GM12872 (cell line): ENCODE measurements at regions not wholly inside any gene's neighbourhood (a gene's known extent, or its start where the extent isn't known, plus 50 kb on each side); places are given as distances from the start of the nearest gene placed in this dataset.

Experiments used
- TF ChIP-seq, protein P1 (sequence below): IDR thresholded peaks from 3 replicates; pipeline ENCODE4 v1.5.1; 2011; ENCODE audit warnings: low read depth, mild to moderate bottlenecking, low read length, moderate library complexity; ENCODE audit not compliant: insufficient read depth

DNA sequence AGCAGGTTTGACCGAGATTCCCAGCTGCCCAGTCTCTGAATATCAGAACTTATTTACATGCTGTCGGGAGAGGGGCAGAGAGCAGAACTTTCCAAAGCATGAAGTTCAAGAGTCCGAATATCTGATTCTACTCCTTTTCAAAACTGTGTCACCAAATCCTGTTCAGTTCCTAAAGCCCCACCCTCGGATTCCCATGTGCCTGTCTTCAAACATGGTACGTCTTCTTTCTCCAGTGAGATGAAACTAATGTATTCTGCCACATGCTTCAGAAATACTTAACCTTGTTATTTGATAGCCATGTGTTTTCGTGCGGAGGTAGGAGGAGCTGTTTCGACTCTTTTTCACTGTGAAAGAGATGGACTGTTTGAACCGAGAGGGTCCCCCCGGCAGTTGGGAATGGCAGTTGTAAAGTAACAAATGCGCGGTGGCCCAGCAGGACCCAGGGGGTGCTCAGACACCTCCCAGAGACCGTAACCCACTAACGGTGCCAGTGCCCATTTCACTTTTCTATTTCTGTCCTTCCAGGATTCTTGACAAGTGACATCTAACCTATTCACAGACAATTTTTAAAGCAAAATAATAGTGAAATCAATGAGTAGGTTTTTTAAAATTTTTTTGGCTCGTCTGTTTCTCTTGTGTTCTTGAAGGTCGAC lies 67.2 kb downstream of the ZBTB18 start:
- TF ChIP-seq, protein P1, sequence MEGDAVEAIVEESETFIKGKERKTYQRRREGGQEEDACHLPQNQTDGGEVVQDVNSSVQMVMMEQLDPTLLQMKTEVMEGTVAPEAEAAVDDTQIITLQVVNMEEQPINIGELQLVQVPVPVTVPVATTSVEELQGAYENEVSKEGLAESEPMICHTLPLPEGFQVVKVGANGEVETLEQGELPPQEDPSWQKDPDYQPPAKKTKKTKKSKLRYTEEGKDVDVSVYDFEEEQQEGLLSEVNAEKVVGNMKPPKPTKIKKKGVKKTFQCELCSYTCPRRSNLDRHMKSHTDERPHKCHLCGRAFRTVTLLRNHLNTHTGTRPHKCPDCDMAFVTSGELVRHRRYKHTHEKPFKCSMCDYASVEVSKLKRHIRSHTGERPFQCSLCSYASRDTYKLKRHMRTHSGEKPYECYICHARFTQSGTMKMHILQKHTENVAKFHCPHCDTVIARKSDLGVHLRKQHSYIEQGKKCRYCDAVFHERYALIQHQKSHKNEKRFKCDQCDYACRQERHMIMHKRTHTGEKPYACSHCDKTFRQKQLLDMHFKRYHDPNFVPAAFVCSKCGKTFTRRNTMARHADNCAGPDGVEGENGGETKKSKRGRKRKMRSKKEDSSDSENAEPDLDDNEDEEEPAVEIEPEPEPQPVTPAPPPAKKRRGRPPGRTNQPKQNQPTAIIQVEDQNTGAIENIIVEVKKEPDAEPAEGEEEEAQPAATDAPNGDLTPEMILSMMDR, result no peak

DNA sequence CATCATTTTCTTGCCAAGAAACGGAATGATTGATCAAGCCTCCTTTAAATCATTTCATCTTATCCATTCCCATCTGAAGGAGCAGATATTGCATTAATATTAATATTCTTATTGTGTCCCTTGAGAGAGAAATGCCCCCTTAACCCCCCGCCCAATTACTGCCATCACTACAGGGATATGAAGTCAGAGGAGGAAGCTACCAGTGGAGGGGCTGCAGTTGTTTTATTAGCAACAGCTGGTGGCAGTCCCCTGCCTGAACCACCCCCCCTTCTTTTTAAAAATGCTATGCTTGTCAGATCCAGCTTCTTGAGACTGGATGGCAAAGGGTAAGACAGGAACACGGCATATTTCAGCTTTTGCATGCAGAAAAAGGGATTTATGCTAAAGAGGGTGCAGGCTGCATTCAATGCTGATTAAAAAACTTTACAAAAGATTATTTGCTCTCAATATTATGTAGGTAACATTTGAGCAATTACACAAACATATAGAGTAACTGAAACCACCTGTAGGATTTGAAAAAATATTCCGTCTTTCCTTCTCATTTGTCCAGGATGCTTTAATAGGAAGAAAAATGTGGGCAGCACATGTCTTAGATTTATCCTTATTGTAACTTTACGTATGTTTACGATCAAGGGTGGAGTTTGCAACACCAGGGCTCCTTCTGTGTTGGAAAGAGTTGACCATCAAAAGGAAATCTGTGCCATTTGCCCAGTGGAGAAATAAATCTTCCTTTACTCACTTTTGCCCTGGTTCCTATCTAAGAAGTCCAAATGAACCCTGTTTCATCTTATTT lies 77.7 kb downstream of the ZBTB18 start:
- TF ChIP-seq, protein P1, result no peak

DNA sequence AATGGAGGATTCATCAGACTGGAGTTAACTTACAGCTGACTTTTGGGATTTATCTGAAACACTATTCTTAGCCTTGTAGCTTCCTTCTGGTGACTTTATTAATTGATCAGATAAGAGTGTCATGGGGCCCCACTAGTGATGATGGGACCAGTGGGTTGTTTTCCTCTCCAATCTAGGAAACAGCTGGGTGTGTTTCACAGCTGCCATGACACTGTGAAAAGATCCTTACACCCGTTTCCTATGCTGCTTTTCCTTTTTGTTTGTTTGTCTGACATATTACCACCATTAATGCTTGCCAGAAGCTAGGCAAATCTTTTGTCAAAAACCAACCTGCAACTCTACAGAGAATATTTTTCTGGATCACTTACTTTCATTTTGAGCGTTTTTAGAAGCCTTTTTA lies 86.2 kb downstream of the ZBTB18 start:
- TF ChIP-seq, protein P1, result no peak

DNA sequence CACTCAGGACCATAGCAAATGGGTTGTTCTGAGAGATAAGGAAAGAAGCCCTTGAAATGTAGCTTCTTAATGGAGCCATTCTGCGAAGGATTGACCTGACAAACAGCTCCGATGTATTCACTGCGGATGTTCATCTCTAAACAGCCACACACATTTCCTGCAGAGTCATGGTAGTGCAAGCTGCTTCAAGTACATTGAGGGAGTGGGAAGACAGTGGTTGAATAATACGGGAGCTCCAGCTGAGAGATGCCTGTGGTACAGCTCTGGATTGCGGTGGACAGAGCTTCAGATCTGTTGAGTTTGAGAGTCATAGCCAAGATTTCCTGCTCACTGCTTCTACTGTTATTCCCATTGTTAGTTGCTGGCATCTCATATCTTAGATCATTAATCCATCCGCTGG lies 86.6 kb downstream of the ZBTB18 start:
- TF ChIP-seq, protein P1, result no peak

DNA sequence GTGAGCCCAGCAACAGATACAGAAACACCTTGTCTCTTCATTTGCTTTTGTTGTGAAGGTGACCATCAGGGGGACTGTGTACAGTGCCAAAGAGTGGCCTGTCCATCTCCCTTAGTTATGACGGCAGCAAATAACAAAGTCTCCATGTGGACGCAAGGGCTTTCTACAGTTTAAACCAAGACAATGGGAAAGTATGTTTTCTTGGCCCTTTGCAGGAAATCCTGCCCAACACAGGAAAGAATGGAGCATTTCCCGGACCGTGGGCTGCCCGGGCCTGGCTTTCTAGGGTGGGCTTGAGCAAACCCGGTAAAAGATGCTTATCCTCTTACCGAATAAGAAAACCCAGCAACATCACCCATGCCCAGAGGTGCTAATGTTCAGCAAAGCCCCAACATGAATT lies 87.3 kb downstream of the ZBTB18 start:
- TF ChIP-seq, protein P1, result no peak

DNA sequence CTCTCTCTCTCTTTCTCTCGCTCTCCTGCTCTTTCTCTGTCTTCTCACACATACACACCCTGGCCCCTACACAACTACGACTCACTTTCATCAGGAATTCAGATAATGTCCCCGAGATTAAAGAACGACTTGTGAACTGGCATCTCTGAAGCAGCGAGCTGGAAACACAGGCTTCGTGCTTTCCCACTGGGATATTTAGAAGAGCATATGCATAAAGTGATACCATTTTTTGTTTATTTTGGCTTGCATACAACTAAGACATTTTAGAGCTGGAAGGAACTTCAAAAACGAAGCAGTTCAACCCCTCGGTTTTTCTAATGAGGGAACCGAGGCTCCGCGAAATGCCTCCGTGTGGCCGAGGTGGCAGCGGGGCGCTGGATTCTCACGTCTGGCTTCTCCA lies 88.6 kb downstream of the ZBTB18 start:
- TF ChIP-seq, protein P1, result no peak

DNA sequence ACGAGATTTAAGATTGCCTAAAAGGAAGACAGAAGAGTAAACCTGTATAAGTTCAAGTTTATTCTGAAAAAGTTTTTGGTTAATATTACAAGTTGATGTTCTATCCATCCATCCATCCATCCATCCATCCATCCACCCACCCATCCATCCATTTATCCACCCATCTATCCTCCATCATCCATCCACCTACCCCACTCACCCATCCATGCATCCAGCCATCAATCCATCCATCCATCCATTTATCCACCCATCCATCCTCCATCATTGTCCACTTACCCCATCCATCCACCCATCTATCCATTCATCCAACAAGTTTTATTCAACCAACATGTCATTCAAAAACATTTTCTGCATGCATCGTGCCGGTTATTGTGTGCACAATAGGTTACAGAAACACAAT lies 89.3 kb downstream of the ZBTB18 start:
- TF ChIP-seq, protein P1, result no peak
